ENCODE measurements at regions not wholly inside any gene's neighbourhood (a gene's known extent, or its start where the extent isn't known, plus 50 kb on each side); places are given as distances from the start of the nearest gene placed in this dataset.
"Not testable (repeated sequence)": the region's sequence is repeated elsewhere in the genome, so short reads cannot be mapped to it uniquely, and the experiment has no call there.

GRCh38 chr21:6428498-6429092 is 4092.8 kb upstream of the TPTE start:
- DNase-seq, H3K4me1 Mint-ChIP-seq, ATAC-seq, POLR2A ChIA-PET, H3K27ac Mint-ChIP-seq, H3K4me3 Mint-ChIP-seq, H3K36me3 Mint-ChIP-seq, H3K27me3 Mint-ChIP-seq, H3K9me3 Mint-ChIP-seq: not testable (repeated sequence)

GRCh38 chr21:6429924-6430323 is 4091.5 kb upstream of the TPTE start:
- DNase-seq, H3K36me3 Mint-ChIP-seq, ATAC-seq, H3K27ac Mint-ChIP-seq, H3K9me3 Mint-ChIP-seq, H3K4me3 Mint-ChIP-seq, H3K4me1 Mint-ChIP-seq, POLR2A ChIA-PET, H3K27me3 Mint-ChIP-seq: not testable (repeated sequence)

- H3K27ac Mint-ChIP-seq, ATAC-seq, H3K9me3 Mint-ChIP-seq, H3K4me3 Mint-ChIP-seq, H3K36me3 Mint-ChIP-seq, POLR2A ChIA-PET, H3K27me3 Mint-ChIP-seq, H3K4me1 Mint-ChIP-seq: not testable (repeated sequence)
- peak in 1 of 10 donors; percentile 10 for DNase-seq
These were observed 4088.2 kb upstream of the TPTE start for GRCh38 chr21:6433149-6433548.

- H3K27ac Mint-ChIP-seq, POLR2A ChIA-PET, H3K4me3 Mint-ChIP-seq, H3K36me3 Mint-ChIP-seq, H3K27me3 Mint-ChIP-seq, H3K9me3 Mint-ChIP-seq, H3K4me1 Mint-ChIP-seq: not testable (repeated sequence)
- ATAC-seq (peak in 1 of 2 donors; percentile 16), DNase-seq (peak in 1 of 10 donors; percentile 10)
These were observed 4085.2 kb upstream of the TPTE start for GRCh38 chr21:6436205-6436604.

GRCh38 chr21:6436971-6437833 is 4084.2 kb upstream of the TPTE start:
- POLR2A ChIA-PET, H3K27me3 Mint-ChIP-seq, H3K36me3 Mint-ChIP-seq, H3K9me3 Mint-ChIP-seq, H3K4me1 Mint-ChIP-seq: not testable (repeated sequence)
- ATAC-seq (peak; percentile 55 to 79), DNase-seq (peak in 1 of 10 donors; percentile 56)
- peak overlapping the region in 5 of 10 donors; percentile 48 to 92 (median 71) for H3K27ac Mint-ChIP-seq
- peak overlapping the region in 4 of 10 donors; percentile 46 to 84 (median 72) for H3K4me3 Mint-ChIP-seq

GRCh38 chr21:6437834-6438187 is 4083.6 kb upstream of the TPTE start:
- H3K27me3 Mint-ChIP-seq, DNase-seq, H3K4me1 Mint-ChIP-seq, POLR2A ChIA-PET, H3K36me3 Mint-ChIP-seq, H3K9me3 Mint-ChIP-seq: not testable (repeated sequence)
- peak overlapping the region in 1 of 10 donors; percentile 21 for H3K4me3 Mint-ChIP-seq
- peak; percentile 31 to 33 for ATAC-seq
- peak overlapping the region in 2 of 10 donors; percentile 36 to 43 for H3K27ac Mint-ChIP-seq

GRCh38 chr21:6439058-6439457 is 4082.3 kb upstream of the TPTE start:
- H3K9me3 Mint-ChIP-seq, ATAC-seq, H3K4me1 Mint-ChIP-seq, DNase-seq, H3K27me3 Mint-ChIP-seq, H3K27ac Mint-ChIP-seq, POLR2A ChIA-PET, H3K4me3 Mint-ChIP-seq, H3K36me3 Mint-ChIP-seq: not testable (repeated sequence)

- H3K27me3 Mint-ChIP-seq, ATAC-seq: not testable (repeated sequence)
These were observed 4066.6 kb upstream of the TPTE start for GRCh38 chr21:6454648-6455340.

GRCh38 chr21:6456011-6456661 is 4065.2 kb upstream of the TPTE start:
- not testable (repeated sequence) for H3K36me3 Mint-ChIP-seq

More at GRCh38 chr21:6454648-6455340, 4066.6 kb upstream of the TPTE start:
- DNase-seq, H3K4me1 Mint-ChIP-seq, POLR2A ChIA-PET, H3K9me3 Mint-ChIP-seq, H3K27ac Mint-ChIP-seq, H3K4me3 Mint-ChIP-seq, H3K36me3 Mint-ChIP-seq: not testable (repeated sequence)

GRCh38 chr21:6459761-6460160 is 4061.6 kb upstream of the TPTE start:
- H3K27ac Mint-ChIP-seq, H3K9me3 Mint-ChIP-seq, H3K36me3 Mint-ChIP-seq, ATAC-seq, H3K4me1 Mint-ChIP-seq, POLR2A ChIA-PET, H3K4me3 Mint-ChIP-seq, DNase-seq, H3K27me3 Mint-ChIP-seq: not testable (repeated sequence)

More at GRCh38 chr21:6456011-6456661, 4065.2 kb upstream of the TPTE start:
- DNase-seq, H3K27ac Mint-ChIP-seq, H3K9me3 Mint-ChIP-seq, H3K4me3 Mint-ChIP-seq, H3K4me1 Mint-ChIP-seq, POLR2A ChIA-PET, ATAC-seq, H3K27me3 Mint-ChIP-seq: not testable (repeated sequence)

GRCh38 chr21:6461358-6461757 is 4060.0 kb upstream of the TPTE start:
- POLR2A ChIA-PET, H3K4me1 Mint-ChIP-seq, H3K4me3 Mint-ChIP-seq, ATAC-seq, H3K27ac Mint-ChIP-seq, H3K27me3 Mint-ChIP-seq, H3K36me3 Mint-ChIP-seq, H3K9me3 Mint-ChIP-seq, DNase-seq: not testable (repeated sequence)

- DNase-seq, H3K4me1 Mint-ChIP-seq, H3K27ac Mint-ChIP-seq, H3K4me3 Mint-ChIP-seq, H3K9me3 Mint-ChIP-seq, POLR2A ChIA-PET, H3K27me3 Mint-ChIP-seq, ATAC-seq, H3K36me3 Mint-ChIP-seq: not testable (repeated sequence)
These were observed 4057.0 kb upstream of the TPTE start for GRCh38 chr21:6464419-6464818.

GRCh38 chr21:6466081-6466698 is 4055.2 kb upstream of the TPTE start:
- ATAC-seq, result peak in 1 of 2 donors; percentile 38
- POLR2A ChIA-PET, H3K9me3 Mint-ChIP-seq, DNase-seq, H3K27me3 Mint-ChIP-seq, H3K4me3 Mint-ChIP-seq, H3K27ac Mint-ChIP-seq, H3K36me3 Mint-ChIP-seq, H3K4me1 Mint-ChIP-seq: not testable (repeated sequence)

All from naive thymus-derived CD8-positive, alpha-beta T cell (primary cell).